Lower lobe of right lung (tissue), 2 donors: ENCODE measurements at regions not wholly inside any gene's neighbourhood (a gene's known extent, or its start where the extent isn't known, plus 50 kb on each side); places are given as distances from the start of the nearest gene placed in this dataset.
A peak's percentile ranks its signal among the peaks of the same experiment; 100 is the strongest.

Experiments used
- ATAC-seq, 2 donors: fragments of 200-7000 bp; cut with Tn5 transposase; one replicate each; pipeline ENCODE4 v1.9.1; 2020 to 2022; ENCODE audit warnings: mild to moderate bottlenecking in 2 of 2, moderate library complexity in 2 of 2
- DNase-seq: peaks from one replicate; pipeline ENCODE4 v3.0.0-alpha.2; 2020
- H3K27ac ChIP-seq: fragments of 200-600 bp; one replicate; pipeline ENCODE4 v1.8.0; 2022
- H3K27me3 ChIP-seq: fragments of 200-600 bp; one replicate; pipeline ENCODE4 v1.8.0; 2022; ENCODE audit warnings: low read depth
- H3K36me3 ChIP-seq: fragments of 200-600 bp; one replicate; pipeline ENCODE4 v1.8.0; 2022; ENCODE audit warnings: mild to moderate bottlenecking
- H3K4me1 ChIP-seq: fragments of 200-600 bp; one replicate; pipeline ENCODE4 v1.8.0; 2022
- H3K4me3 ChIP-seq: fragments of 200-600 bp; one replicate; pipeline ENCODE4 v1.8.0; 2022; ENCODE audit warnings: mild to moderate bottlenecking
- H3K9me3 ChIP-seq: fragments of 200-600 bp; one replicate; pipeline ENCODE4 v1.8.0; 2022
- CTCF ChIP-seq: fragments of 200-600 bp; IDR thresholded peaks from one replicate; pipeline ENCODE4 v1.8.0; 2022; ENCODE audit warnings: antibody characterized with exemption, mild to moderate bottlenecking
- intact Hi-C: fragments of 100-400 bp; cut with DNase I; formaldehyde crosslinking; loops from one replicate; pipeline ENCODE4 v1.11.0; 2022
- donor health status: DM: no; HTN: yes; CAD: no; lungs with severe emphysema.

- Histone ChIP-seq H3K4me3 (no peak overlapping the region), H3K9me3 (no peaks in the 10 kb centered on the region), H3K27ac (no peak overlapping the region), H3K36me3 (no peaks in the 10 kb centered on the region), H3K4me1 (no peaks in the 10 kb centered on the region), H3K27me3 (no peaks in the 10 kb centered on the region)
- no peak for DNase-seq
- peak; percentile 37 for TF ChIP-seq CTCF
- no peak for ATAC-seq
- intact Hi-C loops = no loop called here
These were observed 525.4 kb downstream of the KCNJ3 start for GRCh38 chr2:155223781-155224406.

DNA sequence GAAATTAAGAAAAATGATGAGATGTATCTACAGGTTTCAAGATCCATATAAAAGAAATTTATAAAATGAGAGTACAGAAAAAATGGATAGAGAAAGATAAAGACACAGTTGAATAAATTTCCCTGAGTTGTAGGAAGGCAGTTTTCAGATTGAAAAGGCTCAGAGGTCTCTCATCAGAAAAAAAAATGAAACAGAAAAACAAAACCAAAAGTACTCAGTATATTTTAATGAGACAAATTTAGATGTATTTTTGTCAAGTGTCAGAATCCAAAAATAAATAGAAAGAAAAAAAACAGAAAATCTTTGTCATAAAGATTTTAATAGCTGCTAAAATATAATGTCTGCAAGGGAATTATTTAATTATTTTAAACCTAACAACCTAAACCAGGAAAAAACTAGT, 520.5 kb downstream of the KCNJ3 start:
- no peaks in the 10 kb centered on the region for H3K27me3 ChIP-seq
- no peak for DNase-seq
- no peak overlapping the region for H3K27ac ChIP-seq
- ATAC-seq = no peak
- H3K4me3 ChIP-seq = no peak overlapping the region
- TF ChIP-seq CTCF = no peak
- H3K9me3 ChIP-seq = no peaks in the 10 kb centered on the region
- H3K4me1 ChIP-seq = no peaks in the 10 kb centered on the region
- H3K36me3 ChIP-seq = no peaks in the 10 kb centered on the region
- intact Hi-C loops = no loop called here

- H3K4me3 ChIP-seq = no peak overlapping the region
These were observed 519.9 kb downstream of the KCNJ3 start for GRCh38 chr2:155218292-155218924.

GRCh38 chr2:155215037-155215707, 516.7 kb downstream of the KCNJ3 start:
- DNase-seq (no peak), ATAC-seq (no peak)
- H3K27ac ChIP-seq = no peak overlapping the region
- no peaks in the 10 kb centered on the region for H3K9me3 ChIP-seq
- no peak overlapping the region for H3K4me3 ChIP-seq
- no peaks in the 10 kb centered on the region for H3K27me3 ChIP-seq
- intact Hi-C loops = no loop called here
- TF ChIP-seq CTCF = no peak
- H3K4me1 ChIP-seq = no peaks in the 10 kb centered on the region
- H3K36me3 ChIP-seq = no peaks in the 10 kb centered on the region

More at GRCh38 chr2:155218292-155218924, 519.9 kb downstream of the KCNJ3 start:
- no peak for DNase-seq
- Histone ChIP-seq H3K36me3 (no peaks in the 10 kb centered on the region), H3K4me1 (no peaks in the 10 kb centered on the region), H3K27ac (no peak overlapping the region), H3K27me3 (no peaks in the 10 kb centered on the region), H3K9me3 (no peaks in the 10 kb centered on the region)
- no peak for ATAC-seq
- TF ChIP-seq CTCF = no peak
- intact Hi-C loops = no loop called here

- Histone ChIP-seq H3K27me3 (no peaks in the 10 kb centered on the region), H3K27ac (no peak overlapping the region), H3K36me3 (no peaks in the 10 kb centered on the region), H3K4me3 (no peak overlapping the region), H3K4me1 (no peaks in the 10 kb centered on the region), H3K9me3 (no peaks in the 10 kb centered on the region)
- TF ChIP-seq CTCF = no peak
- ATAC-seq = no peak
- no peak for DNase-seq
- intact Hi-C loops = no loop called here
These were observed 511.4 kb downstream of the KCNJ3 start for GRCh38 chr2:155209696-155210450.
